ENCODE measurements at regions not wholly inside any gene's neighbourhood (a gene's known extent, or its start where the extent isn't known, plus 50 kb on each side); places are given as distances from the start of the nearest gene placed in this dataset.

GRCh38 chr12:4026020-4026358 lies 152.8 kb upstream of the PARP11 start:
- TF ChIP-seq ZNF169 (tag by site-specific recombination; IDR thresholded peaks at IDR 0.05), result no peak
- no peak for TF ChIP-seq ZEB2 (tag by site-specific recombination; IDR thresholded peaks at IDR 0.05)
- no peak for TF ChIP-seq CTCF (tag by site-specific recombination; IDR thresholded peaks at IDR 0.05)
- no peak for TF ChIP-seq PATZ1 (tag by site-specific recombination; IDR thresholded peaks at IDR 0.05)
